ENCODE measurements at regions not wholly inside any gene's neighbourhood (a gene's known extent, or its start where the extent isn't known, plus 50 kb on each side); places are given as distances from the start of the nearest gene placed in this dataset.

DNA sequence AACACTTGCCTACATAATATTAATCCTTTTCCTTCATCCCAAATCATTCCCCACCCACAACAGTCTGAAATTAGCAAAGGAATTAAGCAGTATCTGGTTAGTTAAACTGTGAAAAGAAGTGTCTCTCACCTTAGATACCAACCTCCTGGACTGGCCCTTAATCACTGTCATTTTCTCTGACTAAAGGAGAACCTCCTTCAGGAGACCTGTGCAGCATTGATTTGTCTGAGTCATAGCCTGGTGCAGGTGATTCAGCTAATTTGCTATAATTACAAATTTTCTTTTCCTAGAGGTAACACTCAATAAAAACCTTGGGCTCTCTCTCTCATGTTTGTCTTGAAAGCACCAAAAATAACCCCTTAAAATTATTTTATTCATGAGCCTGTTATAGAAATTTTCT, 279.8 kb upstream of the SEMA6D start:
- no peak for DNase-seq

- DNase-seq: no peak
Measured at GRCh38 chr15:47439146-47440111, 277.9 kb upstream of the SEMA6D start.

- DNase-seq: no peak
Measured at GRCh38 chr15:47442371-47442770, 274.9 kb upstream of the SEMA6D start.

- no peak for DNase-seq
Measured at GRCh38 chr15:47443839-47444238, 273.5 kb upstream of the SEMA6D start.

DNA sequence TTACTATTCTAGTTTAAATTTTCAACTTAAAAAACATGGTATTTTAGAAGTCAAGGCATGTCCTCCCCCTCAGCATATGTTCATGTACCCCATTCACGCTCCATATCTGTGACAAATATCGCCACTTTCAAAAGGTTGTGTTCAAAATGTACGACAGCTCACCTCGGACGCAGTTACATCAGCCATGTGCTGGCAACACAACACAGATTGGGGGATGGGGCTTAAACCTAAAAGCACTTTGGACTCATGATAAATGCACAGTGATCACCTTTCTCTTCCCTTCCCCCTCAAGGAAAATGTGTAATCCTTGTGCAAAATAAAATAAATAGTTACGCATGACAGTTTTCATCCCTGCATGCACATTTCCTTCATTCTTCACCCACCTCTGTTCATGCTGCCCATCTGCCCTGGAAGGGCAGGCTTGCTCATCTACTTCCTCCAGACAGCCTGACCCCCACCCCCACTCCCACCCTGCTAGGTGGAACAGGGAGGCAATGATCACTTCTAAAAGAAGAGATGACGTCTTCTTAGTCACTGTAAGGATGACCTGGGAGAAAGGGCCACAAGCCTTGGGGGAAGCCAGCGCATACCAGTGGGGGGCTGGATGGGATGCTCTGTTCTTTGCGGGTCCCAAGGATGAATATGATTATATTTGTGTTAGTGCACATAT, 271.4 kb upstream of the SEMA6D start:
- no peak for DNase-seq

DNA sequence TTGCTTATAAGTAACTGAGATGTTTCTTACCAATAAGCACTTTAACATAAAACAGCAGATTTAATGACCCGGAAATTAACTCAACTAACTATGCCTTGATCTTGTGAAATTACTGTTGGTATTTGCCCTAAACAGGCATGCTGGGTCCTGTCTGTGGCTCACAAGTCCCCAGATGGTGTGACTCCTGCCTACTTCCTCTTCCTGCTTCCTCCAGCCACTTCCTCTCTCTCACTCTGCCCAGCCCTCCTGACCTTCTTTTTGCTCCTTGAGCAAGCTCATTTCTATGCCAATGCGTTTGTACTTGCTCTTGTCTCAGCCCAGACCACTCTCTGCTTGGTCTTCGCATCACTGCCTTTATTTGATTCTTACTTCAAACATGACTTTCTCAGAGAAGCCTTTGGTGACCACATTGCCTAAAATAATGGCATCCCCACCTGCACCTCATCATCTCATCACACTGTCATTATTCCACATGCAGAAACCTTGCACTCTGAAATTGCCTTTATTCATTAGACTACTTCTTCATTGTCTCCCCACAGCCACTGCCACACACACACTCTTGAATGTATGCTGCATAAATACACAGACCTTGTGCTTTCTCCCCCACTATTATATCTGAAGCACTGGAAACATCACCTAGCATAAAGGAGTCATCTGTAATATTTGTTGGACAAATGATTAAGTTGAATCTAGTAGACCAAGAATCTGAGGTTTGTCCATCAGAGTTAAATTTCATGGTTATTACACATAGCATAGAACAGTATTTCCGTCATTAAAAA, 256.3 kb upstream of the SEMA6D start:
- no peak for DNase-seq

- DNase-seq: no peak
Measured at GRCh38 chr15:47461652-47462141, 255.6 kb upstream of the SEMA6D start.

- DNase-seq: no peak
Measured at GRCh38 chr15:47466357-47466756, 250.9 kb upstream of the SEMA6D start.

GRCh38 chr15:47470983-47471382, 246.3 kb upstream of the SEMA6D start:
- DNase-seq: no peak

GRCh38 chr15:47473106-47473725, 244.1 kb upstream of the SEMA6D start:
- no peak for DNase-seq

DNA sequence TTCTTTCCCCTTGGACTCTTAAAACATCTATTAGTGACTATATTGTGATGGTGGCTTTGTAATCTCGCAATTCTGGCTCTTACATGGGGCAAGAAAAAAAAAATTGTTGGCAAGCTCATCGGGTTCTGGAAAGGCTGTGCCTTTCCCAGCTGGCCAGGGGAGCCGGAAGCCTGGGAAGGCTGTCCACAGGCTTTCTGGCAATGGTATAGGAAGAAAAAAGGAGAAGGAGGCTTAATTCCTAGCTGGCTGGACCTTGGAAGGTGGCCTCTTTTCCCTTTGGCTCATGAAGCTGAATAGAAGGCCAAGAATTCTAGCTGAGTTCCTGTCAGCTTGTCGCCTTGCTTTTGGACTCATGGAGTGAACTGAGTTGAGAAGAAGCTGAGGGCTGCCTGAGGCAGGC, 243.5 kb upstream of the SEMA6D start:
- DNase-seq: no peak

DNA sequence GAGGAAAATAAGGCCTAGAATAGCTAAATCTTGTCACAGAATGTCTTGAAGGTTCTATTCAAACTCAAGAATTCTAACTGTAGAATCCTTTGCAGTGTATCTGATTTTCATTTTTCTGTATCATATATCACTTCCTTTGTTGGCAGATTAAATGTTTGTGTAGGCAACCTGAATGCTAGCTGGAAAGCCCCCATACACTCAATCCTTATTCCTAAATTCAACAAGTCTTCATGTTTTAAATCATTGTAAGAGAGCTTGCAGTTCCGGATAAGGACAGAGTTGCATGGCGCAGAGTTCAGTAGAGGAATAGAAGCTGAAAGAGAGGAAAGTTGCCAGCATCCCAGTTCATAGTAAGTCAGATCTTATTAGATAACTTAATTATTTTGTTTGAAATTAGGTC, 242.0 kb upstream of the SEMA6D start:
- no peak for DNase-seq

- no peak for DNase-seq
Measured at GRCh38 chr15:47477341-47477740, 240.0 kb upstream of the SEMA6D start.

DNA sequence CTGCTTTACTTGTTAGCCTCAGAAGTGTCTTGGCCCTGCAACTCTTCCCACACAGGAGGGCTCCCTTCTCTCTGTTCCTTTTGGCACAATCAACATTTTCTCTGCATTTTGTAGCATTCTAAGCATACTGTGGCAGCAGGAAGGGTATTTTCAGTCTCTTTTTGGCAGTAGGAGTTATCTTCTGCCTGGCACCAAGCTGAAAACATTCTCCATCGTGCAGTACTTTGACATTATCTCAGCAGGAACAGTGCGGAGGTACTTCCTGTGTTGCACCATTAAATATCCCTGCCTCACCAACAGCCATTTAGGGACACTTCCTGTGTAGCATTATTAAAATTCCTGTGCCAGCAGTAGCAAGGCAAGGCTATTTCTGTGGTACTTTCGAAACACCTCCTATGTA, 233.2 kb upstream of the SEMA6D start:
- no peak for DNase-seq

- no peak for DNase-seq
Measured at GRCh38 chr15:47484997-47485396, 232.3 kb upstream of the SEMA6D start.

DNA sequence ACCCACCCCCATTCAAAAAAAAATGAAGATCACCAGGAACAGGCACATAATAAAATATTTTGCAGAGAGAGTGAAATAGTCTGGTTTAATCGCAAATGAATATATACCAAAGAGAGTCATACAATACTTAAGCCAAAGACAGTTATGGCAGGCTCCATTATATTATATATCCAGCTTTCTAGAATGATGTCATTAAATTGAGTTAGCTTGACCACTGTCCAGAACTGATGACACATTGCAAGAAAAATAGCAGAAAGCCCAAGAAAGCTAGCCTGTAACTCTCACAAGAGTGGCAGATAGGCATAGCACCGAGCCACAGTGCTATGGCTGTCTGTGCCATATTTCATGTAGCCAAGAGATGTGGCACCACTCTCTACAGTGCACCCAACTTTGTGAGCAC, 231.9 kb upstream of the SEMA6D start:
- DNase-seq: no peak

DNA sequence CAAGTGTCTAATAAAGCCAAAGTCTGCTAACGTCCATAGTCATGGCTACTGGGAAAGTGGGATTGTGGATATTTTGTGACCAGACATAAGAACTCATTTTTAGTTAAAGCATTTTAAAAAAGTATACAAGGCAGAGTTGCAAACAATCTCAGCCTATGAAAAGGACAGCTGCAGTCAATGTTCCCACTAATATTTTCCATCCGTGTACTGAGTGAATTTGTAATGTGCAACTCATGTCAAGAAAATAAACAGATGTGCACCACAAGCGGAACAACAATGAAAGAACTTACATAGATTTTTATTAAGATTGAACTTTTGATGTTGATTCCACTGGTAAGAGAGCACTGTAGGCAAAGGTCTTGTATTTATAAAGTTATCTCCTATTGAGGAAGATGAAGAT, 231.3 kb upstream of the SEMA6D start:
- no peak for DNase-seq

GRCh38 chr15:47492195-47492594, 225.1 kb upstream of the SEMA6D start:
- DNase-seq: no peak

DNA sequence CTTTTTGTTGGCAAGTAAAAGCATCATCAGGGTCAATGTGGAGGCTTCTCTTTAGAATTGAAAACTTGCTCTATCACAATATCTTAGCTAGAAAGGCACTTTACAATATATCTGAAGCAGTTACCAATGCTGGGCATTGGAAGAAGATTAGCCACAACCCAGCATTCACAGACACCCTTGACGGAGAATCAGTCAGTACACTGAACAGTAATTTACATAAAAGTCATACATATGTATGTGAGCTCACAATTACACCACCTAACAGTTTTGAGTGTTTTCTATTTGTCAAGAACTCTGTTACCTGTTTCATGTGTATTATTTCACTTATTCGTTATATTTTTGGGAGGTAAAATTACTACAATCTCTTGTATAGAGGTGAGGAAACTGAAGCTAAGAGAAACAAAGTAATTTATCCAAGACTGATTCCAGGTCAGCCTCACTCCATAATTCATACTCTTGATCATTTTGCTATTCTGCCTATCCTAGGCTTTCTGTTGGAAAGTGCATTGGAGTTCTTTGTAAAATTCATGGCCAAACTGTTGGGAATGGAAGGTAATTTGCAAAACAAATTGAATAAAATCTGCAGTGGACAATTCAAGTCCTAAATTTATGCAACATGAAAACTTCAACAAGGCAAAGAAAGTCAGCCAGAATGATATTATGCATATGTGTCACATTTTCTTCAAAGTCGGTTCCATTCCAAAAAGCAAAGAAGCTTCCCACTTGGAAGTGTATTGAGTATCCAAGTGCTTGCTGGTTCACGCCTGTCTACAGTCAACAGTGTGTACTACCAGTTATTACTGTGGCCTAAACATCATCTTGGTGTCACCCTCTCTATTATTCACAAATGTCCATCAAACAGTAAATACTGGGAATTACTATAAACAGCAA, 223.7 kb upstream of the SEMA6D start:
- no peak for DNase-seq

GRCh38 chr15:47496343-47497185, 220.7 kb upstream of the SEMA6D start:
- no peak for DNase-seq

GRCh38 chr15:47500842-47501241, 216.5 kb upstream of the SEMA6D start:
- no peak for DNase-seq
